ENCODE measurements at regions not wholly inside any gene's neighbourhood (a gene's known extent, or its start where the extent isn't known, plus 50 kb on each side); places are given as distances from the start of the nearest gene placed in this dataset.
"Not testable (repeated sequence)": the region's sequence is repeated elsewhere in the genome, so short reads cannot be mapped to it uniquely, and the experiment has no call there.

DNA sequence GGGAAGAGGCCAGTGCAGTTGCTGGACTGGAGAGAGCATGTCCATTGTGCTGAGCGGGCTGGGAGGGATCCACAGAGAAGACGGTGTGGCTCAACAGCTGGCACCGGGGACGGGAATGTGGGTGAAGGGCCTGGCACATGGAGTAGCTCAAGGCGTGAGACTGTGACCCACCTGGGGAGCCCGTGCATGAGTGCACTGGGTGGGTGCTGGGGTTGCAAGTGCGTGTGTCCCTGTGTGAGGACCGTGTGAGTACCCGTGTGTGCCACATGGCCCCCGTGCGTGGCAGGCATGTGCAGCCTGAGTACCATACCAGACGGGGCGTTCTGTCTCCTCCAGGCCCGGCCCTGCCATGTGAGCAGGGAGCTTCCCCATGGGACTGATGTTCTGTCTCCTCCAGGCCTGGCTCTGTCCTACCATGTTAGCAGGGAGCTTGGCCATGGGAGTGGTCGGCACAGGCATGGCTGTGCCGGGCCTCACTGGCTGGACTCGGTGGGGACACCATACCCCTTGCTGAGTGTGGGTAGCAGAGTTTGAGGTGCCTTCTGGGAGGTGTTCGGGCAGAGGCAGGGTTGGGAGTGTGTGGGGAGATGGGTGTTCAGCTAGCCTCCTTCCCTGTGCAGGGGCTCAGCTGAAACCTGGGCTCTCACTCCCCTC lies 234.4 kb downstream of the TMEM121 start:
- DNase-seq (ENCODE audit: low read depth) = no peak

DNA sequence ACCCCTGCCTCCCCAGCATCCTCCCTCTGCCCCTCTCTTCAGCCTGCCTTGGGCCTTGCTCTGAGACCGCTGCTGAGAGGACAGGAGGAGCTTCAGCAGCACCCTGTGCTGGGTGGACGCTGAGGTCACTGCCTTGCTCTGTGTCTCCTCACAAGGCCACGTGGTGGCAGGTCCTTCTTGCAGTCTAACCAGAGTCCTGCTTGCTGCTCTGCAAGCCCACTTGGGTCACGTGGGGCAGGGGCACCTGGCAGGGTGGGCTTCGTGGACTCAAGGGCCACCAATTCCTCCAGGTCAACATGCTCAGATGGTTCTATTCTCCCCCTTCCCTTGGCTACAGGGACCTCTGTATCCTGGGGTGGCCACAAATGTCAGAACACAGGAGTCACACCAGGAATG lies 235.0 kb downstream of the TMEM121 start:
- DNase-seq (ENCODE audit: low read depth) = not testable (repeated sequence)

- DNase-seq (ENCODE audit: low read depth) = no peak
Measured at GRCh38 chr14:105761842-105762241, 235.5 kb downstream of the TMEM121 start.

DNA sequence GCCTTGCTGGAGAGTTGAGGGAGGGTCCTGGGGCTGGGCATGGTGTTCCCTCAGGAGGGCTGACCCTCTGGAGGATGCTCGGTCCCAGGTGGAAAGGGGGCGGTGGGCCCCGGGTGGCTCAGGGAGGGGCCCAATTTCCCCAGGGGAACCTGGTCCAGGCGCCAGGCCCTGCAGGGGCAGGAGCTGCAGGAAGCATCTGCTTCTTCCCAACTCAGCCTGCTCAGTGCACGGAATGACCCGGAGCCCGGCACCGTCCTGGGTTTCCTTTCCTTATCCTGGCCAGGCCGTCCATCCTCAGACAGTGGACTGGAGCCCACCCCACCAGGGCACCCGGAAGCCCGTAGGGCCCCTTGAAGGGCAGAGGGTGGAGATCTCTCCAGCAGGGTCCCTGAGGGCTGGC lies 235.9 kb downstream of the TMEM121 start:
- DNase-seq (ENCODE audit: low read depth) = not testable (repeated sequence)

- not testable (repeated sequence) for DNase-seq (ENCODE audit: low read depth)
Measured at GRCh38 chr14:105764254-105764901, 238.0 kb downstream of the TMEM121 start.

DNA sequence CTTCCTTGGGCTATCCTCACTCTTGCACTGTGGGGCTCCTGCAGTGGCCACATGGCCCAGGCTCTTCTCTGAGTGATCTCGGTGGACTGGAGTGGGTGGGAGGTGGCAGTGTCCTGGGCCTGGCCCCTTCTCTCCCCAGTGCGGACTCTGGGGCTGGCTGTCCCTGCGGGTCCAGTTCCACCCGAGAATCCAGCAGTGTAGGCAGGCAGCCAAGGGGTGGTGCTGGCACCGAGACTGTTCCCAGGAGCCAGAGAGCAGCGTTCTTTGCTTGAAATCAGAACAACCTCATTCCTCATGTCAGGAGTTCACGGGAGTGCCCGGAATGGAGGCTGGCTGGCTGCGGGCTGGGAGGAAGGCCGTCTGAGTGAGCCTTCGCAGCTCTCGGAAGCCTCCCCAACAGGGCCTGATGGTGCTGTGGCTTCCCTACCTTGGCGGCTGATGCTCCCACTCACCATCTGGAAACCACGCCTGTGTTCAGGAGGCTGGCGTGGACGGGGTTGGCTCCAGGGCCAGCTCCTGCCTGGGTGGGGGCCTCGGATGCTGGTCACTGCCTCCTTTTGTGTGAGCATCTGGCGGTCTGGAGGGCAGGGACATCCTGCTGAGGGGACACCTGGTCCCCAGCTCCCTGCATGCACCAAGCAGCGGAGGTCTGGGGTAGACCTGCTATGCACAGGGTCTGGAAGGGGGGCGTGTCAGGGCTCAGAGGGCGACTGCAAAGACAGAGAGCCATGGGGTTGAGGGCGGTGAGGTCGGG lies 238.9 kb downstream of the TMEM121 start:
- not testable (repeated sequence) for DNase-seq (ENCODE audit: low read depth)

GRCh38 chr14:105765893-105766614 lies 239.7 kb downstream of the TMEM121 start:
- DNase-seq (ENCODE audit: low read depth) = no peak

- DNase-seq (ENCODE audit: low read depth) = no peak
Measured at GRCh38 chr14:105767315-105767714, 240.9 kb downstream of the TMEM121 start.

GRCh38 chr14:105768039-105768438 lies 241.7 kb downstream of the TMEM121 start:
- not testable (repeated sequence) for DNase-seq (ENCODE audit: low read depth)

- DNase-seq (ENCODE audit: low read depth) = not testable (repeated sequence)
Measured at GRCh38 chr14:105769061-105769730, 242.8 kb downstream of the TMEM121 start.

GRCh38 chr14:105770619-105771216 lies 244.3 kb downstream of the TMEM121 start:
- DNase-seq (ENCODE audit: low read depth) = not testable (repeated sequence)

DNA sequence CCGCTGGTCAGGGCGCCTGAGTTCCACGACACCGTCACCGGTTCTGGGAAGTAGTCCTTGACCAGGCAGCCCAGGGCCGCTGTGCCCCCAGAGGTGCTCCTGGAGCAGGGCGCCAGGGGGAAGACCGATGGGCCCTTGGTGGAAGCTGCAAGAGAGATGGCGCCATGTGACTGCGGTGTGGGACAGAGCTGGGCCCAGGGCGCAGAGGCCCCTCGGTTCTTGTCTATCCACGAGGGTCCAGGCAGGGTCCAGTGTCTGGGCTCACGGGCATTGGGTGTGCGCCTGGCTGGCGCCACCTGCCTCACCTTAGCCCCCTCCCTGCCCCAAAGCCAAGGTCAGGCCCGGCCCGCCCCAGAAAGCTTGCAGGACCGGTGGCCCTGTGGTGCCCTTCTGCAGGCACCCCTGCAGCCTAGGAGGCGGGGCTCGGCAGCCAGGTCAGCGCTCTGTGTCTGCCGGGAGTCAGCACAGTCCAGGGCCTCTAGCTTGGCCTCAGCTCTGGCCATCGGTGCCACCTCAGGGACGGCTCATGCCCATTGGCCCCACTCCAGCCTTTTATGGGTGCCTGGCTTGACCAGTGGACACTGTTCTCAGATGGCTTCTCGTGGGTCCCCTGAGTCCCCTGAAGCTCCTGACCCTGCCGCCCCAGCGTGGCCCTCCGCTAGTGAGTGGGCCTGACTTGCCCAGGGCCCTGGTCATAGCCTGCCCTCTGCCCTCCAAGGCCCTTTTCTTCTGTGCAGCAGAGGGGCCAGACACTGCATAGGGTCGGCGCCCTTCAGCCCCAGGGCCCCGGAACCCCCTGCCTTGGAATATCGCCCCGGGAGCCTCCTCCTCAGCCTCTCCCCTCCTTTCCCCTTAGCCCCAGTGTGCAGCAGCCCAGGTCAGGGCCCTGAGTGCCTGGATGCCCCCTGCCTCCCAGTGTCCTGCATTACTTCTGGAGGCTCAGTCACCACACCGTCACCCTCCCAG lies 245.2 kb downstream of the TMEM121 start:
- DNase-seq (ENCODE audit: low read depth) = not testable (repeated sequence)

- not testable (repeated sequence) for DNase-seq (ENCODE audit: low read depth)
Measured at GRCh38 chr14:105772710-105773250, 246.4 kb downstream of the TMEM121 start.

GRCh38 chr14:105773584-105773983 lies 247.2 kb downstream of the TMEM121 start:
- DNase-seq (ENCODE audit: low read depth) = no peak

DNA sequence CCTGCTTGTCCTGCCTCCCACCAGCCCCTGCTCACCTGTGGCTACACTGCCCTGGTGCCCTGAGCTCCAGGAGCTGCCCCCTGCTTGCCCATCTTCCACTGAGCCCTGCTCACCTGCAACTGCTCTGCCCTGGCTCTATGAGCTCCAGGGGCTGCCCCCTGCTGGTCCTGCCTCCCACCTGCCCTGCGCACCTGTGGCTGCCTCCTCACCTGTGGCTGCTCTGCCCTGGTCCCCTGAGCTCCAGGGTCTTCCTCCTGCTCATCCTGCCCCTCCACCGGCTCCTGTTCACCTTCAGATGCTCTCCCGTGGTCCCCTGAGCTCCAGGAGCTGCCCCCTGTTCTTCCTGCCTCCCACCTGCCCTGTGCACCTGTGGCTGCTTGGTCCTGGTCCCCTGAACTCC lies 247.6 kb downstream of the TMEM121 start:
- DNase-seq (ENCODE audit: low read depth) = no peak

GRCh38 chr14:105774585-105775348 lies 248.4 kb downstream of the TMEM121 start:
- DNase-seq (ENCODE audit: low read depth) = not testable (repeated sequence)

- DNase-seq (ENCODE audit: low read depth) = not testable (repeated sequence)
Measured at GRCh38 chr14:105775349-105775923, 249.1 kb downstream of the TMEM121 start.

GRCh38 chr14:105776112-105776511 lies 249.7 kb downstream of the TMEM121 start:
- DNase-seq (ENCODE audit: low read depth) = not testable (repeated sequence)

DNA sequence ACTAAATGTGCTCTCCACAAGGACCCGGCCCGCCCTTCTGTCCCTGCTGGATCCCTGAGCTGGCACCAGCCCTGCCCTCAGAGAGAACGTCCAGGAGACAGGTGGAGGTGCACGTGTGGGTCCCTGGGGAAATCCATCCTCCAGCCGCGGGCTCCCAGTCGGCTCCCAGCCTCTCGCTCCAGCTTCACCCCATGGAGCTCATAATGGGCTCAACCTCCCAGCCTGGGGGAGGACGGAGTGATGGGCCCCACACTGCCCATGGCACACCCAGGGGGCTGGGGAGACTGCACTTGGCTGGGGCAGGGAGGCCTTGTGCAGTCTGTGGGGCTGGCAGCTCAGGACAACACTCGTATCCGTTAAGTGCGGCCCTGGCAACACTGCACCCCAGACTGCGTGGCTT lies 250.5 kb downstream of the TMEM121 start:
- DNase-seq (ENCODE audit: low read depth) = no peak
